Mucosa of stomach (tissue), 1 donor: ENCODE measurements at regions not wholly inside any gene's neighbourhood (a gene's known extent, or its start where the extent isn't known, plus 50 kb on each side); places are given as distances from the start of the nearest gene placed in this dataset.

ENCODE experiments used
- H3K27me3 ChIP-seq: one replicate; pipeline ENCODE4 v1.7.0; 2013; ENCODE audit warnings: mild to moderate bottlenecking, low read length; ENCODE audit not compliant: control insufficient read depth, insufficient read depth
- H3K36me3 ChIP-seq: one replicate; pipeline ENCODE4 v1.7.0; 2013; ENCODE audit warnings: low read length; ENCODE audit not compliant: control insufficient read depth, insufficient read depth
- H3K4me1 ChIP-seq: one replicate; pipeline ENCODE4 v1.7.0; 2013; ENCODE audit warnings: mild to moderate bottlenecking, low read length; ENCODE audit not compliant: control insufficient read depth, insufficient read depth
- H3K4me3 ChIP-seq: one replicate; pipeline ENCODE4 v1.7.0; 2013; ENCODE audit warnings: low read length
- H3K9ac ChIP-seq: one replicate; pipeline ENCODE4 v1.7.0; 2013; ENCODE audit warnings: mild to moderate bottlenecking, low read length, moderate library complexity
- H3K9me3 ChIP-seq: one replicate; pipeline ENCODE4 v1.7.0; 2013; ENCODE audit warnings: mild to moderate bottlenecking, low read length, moderate library complexity; ENCODE audit not compliant: control insufficient read depth
- donor health status: Pancreatic carcinoma.

DNA sequence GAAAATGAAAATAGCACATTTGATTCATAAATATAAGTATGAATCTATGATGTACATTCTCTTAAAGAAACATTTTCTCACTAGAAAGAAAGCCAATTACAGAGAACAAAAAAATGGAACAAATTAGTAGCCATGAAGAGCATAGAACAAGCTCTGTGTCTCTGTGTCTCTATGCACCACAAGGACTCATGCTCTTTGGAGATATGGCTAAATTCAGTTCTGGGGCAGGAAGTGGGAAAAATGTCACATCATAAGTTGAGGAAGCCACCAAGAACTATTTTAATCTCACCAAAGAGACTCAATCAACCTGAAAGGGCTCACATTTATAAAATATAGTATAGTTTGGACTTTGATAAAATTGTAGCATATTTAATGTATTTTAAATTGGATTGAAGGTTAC is 1259.8 kb upstream of the GJE1 start:
- Histone ChIP-seq H3K27me3 (no peaks in the 10 kb centered on the region), H3K4me1 (no peaks in the 10 kb centered on the region), H3K36me3 (no peaks in the 10 kb centered on the region), H3K9me3 (no peaks in the 10 kb centered on the region), H3K9ac (no peak overlapping the region), H3K4me3 (no peak overlapping the region)

DNA sequence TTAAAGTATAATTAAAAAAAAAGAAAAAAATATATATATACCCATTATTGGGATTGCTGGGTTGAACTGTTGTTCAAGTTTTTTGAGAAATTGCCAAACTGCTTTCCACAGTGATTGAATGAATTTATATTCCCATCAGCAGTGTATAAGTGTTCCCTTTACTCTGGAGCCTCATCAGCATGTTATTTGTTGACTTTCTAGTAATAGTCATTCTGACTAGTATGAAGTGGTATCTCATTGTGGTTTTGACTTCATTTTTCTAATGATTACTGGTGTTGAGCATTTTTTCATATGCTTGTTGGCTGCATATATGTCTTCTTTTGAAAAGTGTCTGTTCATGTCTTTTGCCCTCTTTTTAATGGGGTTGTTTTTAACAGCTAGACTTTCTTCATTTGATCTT is 1260.8 kb upstream of the GJE1 start:
- no peaks in the 10 kb centered on the region for H3K27me3 ChIP-seq
- no peak overlapping the region for H3K4me3 ChIP-seq
- H3K9ac ChIP-seq: no peak overlapping the region
- H3K9me3 ChIP-seq: no peaks in the 10 kb centered on the region
- no peaks in the 10 kb centered on the region for H3K36me3 ChIP-seq
- no peaks in the 10 kb centered on the region for H3K4me1 ChIP-seq

DNA sequence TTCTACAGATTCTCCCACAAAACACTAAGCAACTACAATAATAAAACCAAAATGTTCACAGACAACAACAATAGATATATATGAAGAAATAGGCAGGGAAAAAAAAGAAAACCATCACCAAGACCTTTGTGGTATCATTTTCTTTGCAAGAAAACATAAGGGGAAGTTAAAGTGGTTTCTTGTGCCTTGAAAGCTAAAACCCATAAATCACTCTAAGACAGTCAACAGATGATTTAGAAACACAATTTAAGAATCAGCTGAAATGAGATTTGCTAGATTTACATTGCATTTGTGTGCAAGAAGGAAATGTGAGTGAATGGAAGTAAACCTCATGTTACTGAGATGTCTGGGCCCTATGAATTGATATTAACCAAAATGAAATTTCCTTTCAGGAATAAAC is 1265.4 kb upstream of the GJE1 start:
- Histone ChIP-seq H3K9me3 (no peaks in the 10 kb centered on the region), H3K36me3 (no peaks in the 10 kb centered on the region), H3K4me3 (no peak overlapping the region), H3K4me1 (no peaks in the 10 kb centered on the region), H3K9ac (no peak overlapping the region), H3K27me3 (no peaks in the 10 kb centered on the region)

GRCh38 chr6:140858381-140858971 is 1274.2 kb upstream of the GJE1 start:
- Histone ChIP-seq H3K9ac (no peak overlapping the region), H3K36me3 (no peaks in the 10 kb centered on the region), H3K4me3 (no peak overlapping the region), H3K4me1 (no peaks in the 10 kb centered on the region), H3K9me3 (no peaks in the 10 kb centered on the region), H3K27me3 (no peaks in the 10 kb centered on the region)

GRCh38 chr6:140857739-140858380 is 1274.9 kb upstream of the GJE1 start:
- Histone ChIP-seq H3K27me3 (no peaks in the 10 kb centered on the region), H3K9ac (no peak overlapping the region), H3K4me1 (no peaks in the 10 kb centered on the region)

GRCh38 chr6:140855520-140855919 is 1277.2 kb upstream of the GJE1 start:
- no peak overlapping the region for H3K9ac ChIP-seq
- no peak overlapping the region for H3K4me3 ChIP-seq
- no peaks in the 10 kb centered on the region for H3K36me3 ChIP-seq
- no peaks in the 10 kb centered on the region for H3K27me3 ChIP-seq
- H3K4me1 ChIP-seq: no peaks in the 10 kb centered on the region
- no peaks in the 10 kb centered on the region for H3K9me3 ChIP-seq

More at GRCh38 chr6:140857739-140858380, 1274.9 kb upstream of the GJE1 start:
- Histone ChIP-seq H3K36me3 (no peaks in the 10 kb centered on the region), H3K9me3 (no peaks in the 10 kb centered on the region), H3K4me3 (no peak overlapping the region)

GRCh38 chr6:140854318-140854717 is 1278.4 kb upstream of the GJE1 start:
- Histone ChIP-seq H3K36me3 (no peaks in the 10 kb centered on the region), H3K9me3 (no peaks in the 10 kb centered on the region), H3K9ac (no peak overlapping the region), H3K27me3 (no peaks in the 10 kb centered on the region), H3K4me1 (no peaks in the 10 kb centered on the region), H3K4me3 (no peak overlapping the region)

GRCh38 chr6:140850438-140850837 is 1282.3 kb upstream of the GJE1 start:
- H3K27me3 ChIP-seq: no peaks in the 10 kb centered on the region
- H3K4me1 ChIP-seq: no peaks in the 10 kb centered on the region
- H3K4me3 ChIP-seq: no peak overlapping the region
- no peaks in the 10 kb centered on the region for H3K36me3 ChIP-seq
- H3K9ac ChIP-seq: no peak overlapping the region
- no peaks in the 10 kb centered on the region for H3K9me3 ChIP-seq

DNA sequence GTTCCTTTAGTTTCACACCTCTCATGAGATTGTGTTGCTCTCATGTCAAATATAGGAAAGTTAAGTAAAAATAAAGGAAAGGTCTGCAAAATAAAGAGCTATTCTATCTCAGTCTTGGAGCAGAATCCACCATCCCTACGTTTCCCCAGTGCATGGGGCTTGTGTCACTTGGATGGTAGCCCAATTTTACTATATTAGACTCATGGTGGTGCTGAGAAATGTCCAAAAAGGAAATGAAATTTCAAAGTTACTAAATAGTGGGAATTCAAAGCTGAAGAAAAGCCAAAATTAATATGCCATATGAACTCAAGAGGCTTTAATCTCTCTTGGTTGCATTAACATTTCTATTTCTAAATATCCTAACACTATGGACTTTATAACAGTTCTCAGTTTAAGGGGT is 1283.3 kb upstream of the GJE1 start:
- Histone ChIP-seq H3K9ac (no peak overlapping the region), H3K9me3 (no peaks in the 10 kb centered on the region), H3K27me3 (no peaks in the 10 kb centered on the region), H3K36me3 (no peaks in the 10 kb centered on the region), H3K4me1 (no peaks in the 10 kb centered on the region), H3K4me3 (no peak overlapping the region)

DNA sequence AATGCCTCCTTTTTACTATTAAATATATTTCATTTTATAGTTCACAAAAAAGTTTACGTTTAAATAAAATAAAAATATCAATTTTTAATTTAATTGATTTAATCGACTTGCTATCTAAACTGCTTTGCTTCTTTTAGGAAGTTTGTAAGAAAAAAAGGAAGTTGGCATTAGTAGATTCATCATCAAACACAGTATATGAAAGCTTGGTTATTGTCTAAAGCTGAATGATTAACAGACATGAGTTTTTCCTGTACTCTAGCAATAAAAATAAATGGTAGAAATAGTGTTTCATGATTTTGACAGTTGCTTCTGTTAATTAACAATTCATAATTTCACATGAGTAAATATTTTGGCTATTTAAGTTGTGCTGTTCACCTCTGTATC is 1285.5 kb upstream of the GJE1 start:
- Histone ChIP-seq H3K9me3 (no peaks in the 10 kb centered on the region), H3K27me3 (no peaks in the 10 kb centered on the region), H3K4me3 (no peak overlapping the region), H3K4me1 (no peaks in the 10 kb centered on the region), H3K9ac (no peak overlapping the region), H3K36me3 (no peaks in the 10 kb centered on the region)

- H3K9me3 ChIP-seq: no peaks in the 10 kb centered on the region
- no peak overlapping the region for H3K9ac ChIP-seq
- no peaks in the 10 kb centered on the region for H3K27me3 ChIP-seq
- H3K4me3 ChIP-seq: no peak overlapping the region
- H3K4me1 ChIP-seq: no peaks in the 10 kb centered on the region
- H3K36me3 ChIP-seq: no peaks in the 10 kb centered on the region
Observed at GRCh38 chr6:140846503-140847261, 1286.0 kb upstream of the GJE1 start.

DNA sequence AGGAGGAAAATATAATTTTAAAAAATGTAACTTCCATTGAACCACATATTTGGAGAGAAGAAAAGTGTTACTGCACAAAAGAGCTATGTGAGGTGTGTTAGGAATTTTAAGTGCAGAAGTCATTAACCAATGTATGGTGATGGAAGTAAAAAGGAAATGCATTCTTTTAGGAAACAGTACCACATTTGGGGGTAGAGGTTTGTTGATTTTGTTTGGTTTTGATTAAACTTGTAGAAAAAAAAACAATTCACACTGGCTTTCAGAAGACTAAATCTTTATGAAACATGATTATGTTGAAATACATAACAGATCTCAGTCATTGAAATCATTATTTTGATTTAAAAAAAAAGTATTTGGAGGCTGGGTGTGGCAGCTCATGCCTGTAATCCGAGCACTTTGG is 1287.0 kb upstream of the GJE1 start:
- no peaks in the 10 kb centered on the region for H3K36me3 ChIP-seq
- no peak overlapping the region for H3K4me3 ChIP-seq
- no peaks in the 10 kb centered on the region for H3K27me3 ChIP-seq
- no peak overlapping the region for H3K9ac ChIP-seq
- no peaks in the 10 kb centered on the region for H3K9me3 ChIP-seq
- no peaks in the 10 kb centered on the region for H3K4me1 ChIP-seq
